WI38 (cell line): ENCODE measurements at regions not wholly inside any gene's neighbourhood (a gene's known extent, or its start where the extent isn't known, plus 50 kb on each side); places are given as distances from the start of the nearest gene placed in this dataset.

ENCODE experiments used
- H3K4me3 ChIP-seq: 2 replicates; pipeline ENCODE4 v1.5.1; 2011; ENCODE audit warnings: low read depth, mild to moderate bottlenecking, control low read depth, low read length
- CTCF ChIP-seq: IDR thresholded peaks from 2 replicates; pipeline ENCODE4 v1.5.1; 2012; ENCODE audit warnings: low read depth, mild to moderate bottlenecking, control low read depth, low read length

GRCh38 chr1:67579623-67580394, 105.2 kb upstream of the GADD45A start:
- TF ChIP-seq CTCF = no peak

GRCh38 chr1:67580691-67581403, 104.2 kb upstream of the GADD45A start:
- no peak for TF ChIP-seq CTCF
- no peak overlapping the region for H3K4me3 ChIP-seq

More at GRCh38 chr1:67579623-67580394, 105.2 kb upstream of the GADD45A start:
- no peak overlapping the region for H3K4me3 ChIP-seq

- TF ChIP-seq CTCF = no peak
These were observed 102.2 kb upstream of the GADD45A start for GRCh38 chr1:67582625-67583461.

GRCh38 chr1:67583462-67583950, 101.5 kb upstream of the GADD45A start:
- H3K4me3 ChIP-seq = no peak overlapping the region

More at GRCh38 chr1:67582625-67583461, 102.2 kb upstream of the GADD45A start:
- no peak overlapping the region for H3K4me3 ChIP-seq

GRCh38 chr1:67584938-67585337, 100.1 kb upstream of the GADD45A start:
- no peak overlapping the region for H3K4me3 ChIP-seq
- no peak for TF ChIP-seq CTCF

More at GRCh38 chr1:67583462-67583950, 101.5 kb upstream of the GADD45A start:
- no peak for TF ChIP-seq CTCF

GRCh38 chr1:67586596-67586995, 98.4 kb upstream of the GADD45A start:
- no peak for TF ChIP-seq CTCF
- H3K4me3 ChIP-seq = no peak overlapping the region
